Epithelial cell of proximal tubule (primary cell): ENCODE measurements at regions not wholly inside any gene's neighbourhood (a gene's known extent, or its start where the extent isn't known, plus 50 kb on each side); places are given as distances from the start of the nearest gene placed in this dataset.

Experiments used
- DNase-seq: peaks from one replicate; pipeline ENCODE4 v3.0.0-alpha.2; 2011; ENCODE audit warnings: low read depth
- H3K4me3 ChIP-seq: 2 replicates; pipeline ENCODE4 v1.5.1; 2011; ENCODE audit warnings: low read depth, mild to moderate bottlenecking, low read length
- TF ChIP-seq, protein P1 (sequence below): conservative IDR thresholded peaks from 2 replicates; pipeline ENCODE4 v1.5.1; 2012; ENCODE audit warnings: low read depth, mild to moderate bottlenecking, low read length

DNA sequence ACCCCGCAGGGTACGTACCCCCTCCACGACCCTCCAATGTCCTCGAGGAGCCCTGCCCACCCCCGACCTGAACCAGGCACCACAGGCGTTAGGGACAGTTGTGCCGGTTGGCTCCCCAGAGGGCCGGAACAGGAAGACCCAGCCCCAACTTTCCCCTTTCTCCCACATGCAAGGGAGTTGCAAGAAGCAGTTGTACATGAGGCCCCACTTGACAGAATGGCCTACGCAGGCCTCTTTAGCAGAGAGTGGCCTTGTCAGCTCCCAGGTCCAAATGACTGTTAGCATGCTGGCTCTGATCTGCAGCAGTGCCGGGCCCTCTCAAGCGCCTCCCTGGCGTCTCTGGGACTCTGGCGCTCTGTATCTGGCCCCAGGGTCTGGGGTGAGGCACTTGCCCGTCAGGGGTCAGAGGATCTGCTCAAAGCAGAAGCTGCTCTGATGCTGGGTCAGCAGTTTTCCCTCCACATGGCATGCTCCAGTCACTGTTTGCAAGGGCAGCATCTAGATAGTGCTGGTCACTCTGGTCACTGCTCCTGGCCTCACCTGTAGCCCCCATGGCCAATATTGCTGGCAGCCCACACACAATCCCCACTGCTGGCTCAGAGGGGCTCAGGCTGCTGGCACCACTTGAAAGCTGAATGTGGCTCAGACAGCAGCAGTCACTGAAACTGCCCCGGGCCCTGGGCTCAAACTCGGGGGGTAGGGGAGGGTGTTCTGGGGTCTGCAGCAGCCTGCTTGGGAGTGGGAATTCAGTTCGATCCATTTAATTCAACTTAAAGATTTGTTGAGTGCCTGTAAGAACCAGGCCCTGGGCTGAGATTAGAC lies 254.5 kb downstream of the FAM43A start:
- H3K4me3 ChIP-seq, result no peak overlapping the region
- TF ChIP-seq, protein P1, sequence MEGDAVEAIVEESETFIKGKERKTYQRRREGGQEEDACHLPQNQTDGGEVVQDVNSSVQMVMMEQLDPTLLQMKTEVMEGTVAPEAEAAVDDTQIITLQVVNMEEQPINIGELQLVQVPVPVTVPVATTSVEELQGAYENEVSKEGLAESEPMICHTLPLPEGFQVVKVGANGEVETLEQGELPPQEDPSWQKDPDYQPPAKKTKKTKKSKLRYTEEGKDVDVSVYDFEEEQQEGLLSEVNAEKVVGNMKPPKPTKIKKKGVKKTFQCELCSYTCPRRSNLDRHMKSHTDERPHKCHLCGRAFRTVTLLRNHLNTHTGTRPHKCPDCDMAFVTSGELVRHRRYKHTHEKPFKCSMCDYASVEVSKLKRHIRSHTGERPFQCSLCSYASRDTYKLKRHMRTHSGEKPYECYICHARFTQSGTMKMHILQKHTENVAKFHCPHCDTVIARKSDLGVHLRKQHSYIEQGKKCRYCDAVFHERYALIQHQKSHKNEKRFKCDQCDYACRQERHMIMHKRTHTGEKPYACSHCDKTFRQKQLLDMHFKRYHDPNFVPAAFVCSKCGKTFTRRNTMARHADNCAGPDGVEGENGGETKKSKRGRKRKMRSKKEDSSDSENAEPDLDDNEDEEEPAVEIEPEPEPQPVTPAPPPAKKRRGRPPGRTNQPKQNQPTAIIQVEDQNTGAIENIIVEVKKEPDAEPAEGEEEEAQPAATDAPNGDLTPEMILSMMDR, result no peak
- no peak for DNase-seq

DNA sequence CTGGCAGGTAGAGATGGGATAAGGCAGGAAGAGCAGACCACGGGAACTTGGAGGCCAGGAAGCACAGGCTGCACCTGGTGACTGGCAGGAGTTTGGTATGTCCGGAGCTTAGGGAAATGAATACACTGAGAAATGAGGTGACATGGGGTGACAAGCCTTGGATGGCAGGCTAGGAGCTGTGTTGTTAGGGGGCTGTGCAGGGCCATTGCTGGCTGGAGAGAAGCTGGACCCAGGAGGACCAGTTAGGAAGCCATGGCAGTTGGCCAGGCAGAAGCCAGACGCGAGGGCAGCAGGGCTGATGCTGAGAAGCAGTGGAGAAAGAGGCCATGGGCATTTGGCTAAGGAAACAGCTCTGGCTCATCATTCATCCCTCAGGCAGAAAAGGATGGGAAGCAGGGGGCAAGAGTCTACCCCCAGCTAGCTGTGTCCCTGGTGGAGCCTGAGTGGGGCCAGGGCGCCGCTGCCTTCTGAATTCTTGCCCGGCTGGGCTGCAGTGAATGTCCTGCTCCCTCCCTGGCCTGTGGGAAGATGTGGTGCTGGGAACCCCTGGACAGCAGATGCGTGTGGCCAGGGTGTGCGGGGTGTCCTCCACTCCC lies 255.8 kb downstream of the FAM43A start:
- TF ChIP-seq, protein P1, result no peak
- no peak for DNase-seq

DNA sequence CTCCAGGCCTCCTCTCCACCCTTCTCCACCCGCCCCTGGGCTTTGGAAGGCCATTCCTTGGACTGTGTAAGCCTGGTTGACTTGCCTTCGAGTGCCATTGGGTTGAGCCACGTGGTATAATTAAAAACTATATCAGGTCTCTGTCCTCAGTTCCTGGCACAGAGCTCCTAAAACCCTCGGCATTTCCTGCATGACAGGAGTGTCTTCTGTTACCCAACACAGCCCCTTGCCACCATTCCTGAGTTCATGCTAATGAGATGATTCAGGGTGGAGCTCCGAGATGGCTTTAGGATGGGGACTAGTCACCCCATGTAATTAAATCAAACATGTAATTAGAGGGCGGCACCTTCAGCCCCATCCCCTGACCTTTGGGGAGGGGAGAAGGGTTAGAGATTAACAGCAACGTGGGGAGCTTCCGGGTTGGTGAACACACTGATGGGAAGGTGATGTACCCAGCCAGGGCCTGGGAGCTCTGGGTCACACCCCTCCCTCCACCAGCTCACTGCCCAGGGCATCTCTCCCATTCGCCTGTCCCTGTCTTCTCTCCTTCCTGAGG lies 256.4 kb downstream of the FAM43A start:
- TF ChIP-seq, protein P1, result no peak
- DNase-seq, result no peak
- H3K4me3 ChIP-seq, result no peak overlapping the region

More for the DNA sequence above, 255.8 kb downstream of the FAM43A start:
- H3K4me3 ChIP-seq, result no peak overlapping the region

DNA sequence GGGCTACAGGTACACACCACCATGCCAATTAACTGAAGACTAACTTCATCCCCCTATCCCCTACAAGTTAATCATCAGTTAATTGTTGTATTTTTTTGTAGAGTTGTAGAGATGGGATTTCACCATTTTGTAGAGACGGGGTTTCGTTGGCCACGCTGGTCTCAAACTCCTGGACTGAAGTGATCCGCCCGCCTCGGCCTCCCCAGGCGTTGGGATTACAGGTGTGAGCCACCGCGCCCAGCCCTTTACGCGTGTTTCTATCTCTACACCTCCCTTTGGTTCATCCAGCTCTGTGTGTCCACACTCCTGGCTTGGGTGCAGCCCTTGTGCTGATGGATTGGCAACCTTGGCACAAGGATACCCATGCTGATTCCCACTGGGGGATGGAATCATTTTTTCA lies 258.8 kb downstream of the FAM43A start:
- no peak overlapping the region for H3K4me3 ChIP-seq
- DNase-seq, result no peak
- TF ChIP-seq, protein P1, result no peak

DNA sequence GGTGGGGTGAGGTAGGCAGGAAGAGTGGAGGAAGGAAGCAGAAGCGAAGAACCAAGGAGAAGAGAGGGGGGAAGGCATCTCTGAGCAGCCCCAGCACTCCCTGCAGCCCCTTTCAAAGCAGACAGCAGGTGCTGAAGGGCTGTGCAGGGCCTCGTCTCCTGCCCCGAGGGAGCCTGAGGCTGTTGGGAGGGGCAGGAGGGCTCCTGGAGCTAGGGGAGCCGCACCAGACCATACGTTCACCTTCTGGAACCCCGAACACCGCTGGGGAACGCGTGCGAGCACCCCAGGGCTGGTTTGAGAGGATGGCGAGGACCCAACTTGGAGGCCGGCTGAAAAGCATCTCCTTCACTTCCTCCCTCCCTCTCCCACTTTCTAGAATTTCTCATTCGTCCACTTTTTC lies 259.8 kb downstream of the FAM43A start:
- H3K4me3 ChIP-seq, result no peak overlapping the region
- TF ChIP-seq, protein P1, result no peak
- no peak for DNase-seq

DNA sequence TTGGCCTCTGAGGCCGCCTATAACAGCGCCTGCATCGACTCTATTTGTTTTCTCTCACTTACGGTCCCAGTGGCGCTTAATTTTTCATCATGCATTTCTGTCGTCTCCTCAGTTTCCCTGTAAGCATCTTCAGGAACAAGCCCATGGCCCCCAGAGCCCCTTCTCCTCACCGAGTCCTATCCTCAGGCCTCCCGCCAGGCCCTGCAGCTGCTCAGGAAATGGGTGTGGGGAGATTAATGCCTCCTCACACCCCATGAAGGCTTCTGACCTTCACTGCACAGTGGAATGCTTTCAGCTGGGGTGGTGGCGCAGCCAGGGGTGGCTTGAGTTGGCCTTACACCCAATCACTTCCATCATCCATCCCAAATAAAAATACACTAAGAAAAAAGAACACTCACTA lies 260.4 kb downstream of the FAM43A start:
- TF ChIP-seq, protein P1, result no peak
- H3K4me3 ChIP-seq, result no peak overlapping the region
- no peak for DNase-seq
